BJ (cell line): ENCODE measurements at regions not wholly inside any gene's neighbourhood (a gene's known extent, or its start where the extent isn't known, plus 50 kb on each side); places are given as distances from the start of the nearest gene placed in this dataset.

Source experiments
- CTCF ChIA-PET: fragments of 350-600 bp; formaldehyde crosslinking; extraction: SDS; loops from one replicate; lab custom pipeline; 2021; ENCODE audit warnings: antibody characterized with exemption, inconsistent platforms; lab: Yijun Ruan, JAX
- POLR2A ChIA-PET: fragments of 300-600 bp; sonication (Branson Sonifier 250); formaldehyde crosslinking; extraction: SDS; loops from one replicate; lab custom pipeline; 2021; ENCODE audit warnings: antibody characterized with exemption; lab: Charles Lee
- DNase-seq: peaks from one replicate; pipeline ENCODE4 v3.0.0-alpha.2; 2011; ENCODE audit warnings: low read depth
- H3K27me3 ChIP-seq: 2 replicates; pipeline ENCODE4 v1.6.0; 2011; ENCODE audit warnings: low read length; ENCODE audit not compliant: control insufficient read depth, insufficient read depth
- H3K36me3 ChIP-seq: 2 replicates; pipeline ENCODE4 v1.5.1; 2011; ENCODE audit warnings: low read length; ENCODE audit not compliant: control insufficient read depth, insufficient read depth
- H3K4me3 ChIP-seq: 2 replicates; pipeline ENCODE4 v1.5.1; 2011; ENCODE audit warnings: low read depth, mild to moderate bottlenecking, control low read depth, low read length
- TF ChIP-seq, protein P1 (sequence below): IDR thresholded peaks from 2 replicates; pipeline ENCODE4 v1.5.1; 2011; ENCODE audit warnings: low read depth, mild to moderate bottlenecking, control low read depth, inconsistent platforms, low read length, moderate library complexity; ENCODE audit not compliant: insufficient read depth

DNA sequence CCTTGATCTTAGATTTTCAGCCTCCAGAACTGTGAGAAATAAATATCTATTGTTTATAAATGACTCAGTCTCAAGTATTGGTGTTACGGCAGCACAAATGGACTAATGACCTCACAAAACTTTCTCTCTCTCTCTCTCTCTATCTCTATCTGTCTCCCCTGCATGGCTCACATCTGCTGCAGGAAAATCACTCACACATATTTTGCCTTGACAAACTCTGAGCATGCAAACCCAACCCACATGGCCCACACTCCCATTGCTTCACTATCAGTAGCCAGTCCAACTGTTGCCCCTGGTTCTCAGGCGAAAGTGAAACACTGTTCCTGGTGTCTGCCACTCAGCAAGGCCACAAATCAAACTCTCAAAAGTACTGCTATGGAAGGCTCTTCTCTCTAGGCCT is 66.4 kb upstream of the PIK3R1 start:
- CTCF ChIA-PET, result no interaction called here
- POLR2A ChIA-PET, result no interaction called here

GRCh38 chr5:68148096-68148495 is 67.5 kb upstream of the PIK3R1 start:
- TF ChIP-seq, protein P1, sequence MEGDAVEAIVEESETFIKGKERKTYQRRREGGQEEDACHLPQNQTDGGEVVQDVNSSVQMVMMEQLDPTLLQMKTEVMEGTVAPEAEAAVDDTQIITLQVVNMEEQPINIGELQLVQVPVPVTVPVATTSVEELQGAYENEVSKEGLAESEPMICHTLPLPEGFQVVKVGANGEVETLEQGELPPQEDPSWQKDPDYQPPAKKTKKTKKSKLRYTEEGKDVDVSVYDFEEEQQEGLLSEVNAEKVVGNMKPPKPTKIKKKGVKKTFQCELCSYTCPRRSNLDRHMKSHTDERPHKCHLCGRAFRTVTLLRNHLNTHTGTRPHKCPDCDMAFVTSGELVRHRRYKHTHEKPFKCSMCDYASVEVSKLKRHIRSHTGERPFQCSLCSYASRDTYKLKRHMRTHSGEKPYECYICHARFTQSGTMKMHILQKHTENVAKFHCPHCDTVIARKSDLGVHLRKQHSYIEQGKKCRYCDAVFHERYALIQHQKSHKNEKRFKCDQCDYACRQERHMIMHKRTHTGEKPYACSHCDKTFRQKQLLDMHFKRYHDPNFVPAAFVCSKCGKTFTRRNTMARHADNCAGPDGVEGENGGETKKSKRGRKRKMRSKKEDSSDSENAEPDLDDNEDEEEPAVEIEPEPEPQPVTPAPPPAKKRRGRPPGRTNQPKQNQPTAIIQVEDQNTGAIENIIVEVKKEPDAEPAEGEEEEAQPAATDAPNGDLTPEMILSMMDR, result no peak
- no peak for DNase-seq
- H3K36me3 ChIP-seq, result no peaks in the 10 kb centered on the region
- POLR2A ChIA-PET, result no interaction called here
- no peak overlapping the region for H3K4me3 ChIP-seq
- CTCF ChIA-PET, result no interaction called here
- H3K27me3 ChIP-seq, result no peaks in the 10 kb centered on the region

More for the DNA sequence above, 66.4 kb upstream of the PIK3R1 start:
- DNase-seq, result no peak
- Histone ChIP-seq H3K36me3 (no peaks in the 10 kb centered on the region), H3K4me3 (no peak overlapping the region), H3K27me3 (no peaks in the 10 kb centered on the region)
- TF ChIP-seq, protein P1, result no peak

DNA sequence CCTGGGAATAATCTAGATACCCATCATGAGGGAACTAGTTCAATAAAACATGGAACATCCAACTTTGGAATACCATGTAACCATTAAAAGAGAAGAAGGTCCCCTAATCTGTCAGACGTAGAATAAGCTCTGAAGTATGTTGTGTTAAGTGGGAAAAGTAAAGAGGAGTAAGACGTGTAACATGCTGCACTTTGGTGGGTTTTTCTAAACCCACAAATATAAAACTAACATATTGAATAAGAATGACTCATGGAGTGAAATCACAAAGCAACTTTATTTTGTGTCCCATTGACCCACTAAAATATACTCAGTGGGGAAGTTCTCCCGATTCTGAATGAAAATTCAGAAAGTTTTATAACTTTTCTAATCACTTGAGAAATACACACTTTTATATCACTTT is 67.9 kb upstream of the PIK3R1 start:
- POLR2A ChIA-PET, result no interaction called here
- Histone ChIP-seq H3K27me3 (no peaks in the 10 kb centered on the region), H3K4me3 (no peak overlapping the region), H3K36me3 (no peaks in the 10 kb centered on the region)
- CTCF ChIA-PET, result no interaction called here
- TF ChIP-seq, protein P1, result no peak
- DNase-seq, result no peak

DNA sequence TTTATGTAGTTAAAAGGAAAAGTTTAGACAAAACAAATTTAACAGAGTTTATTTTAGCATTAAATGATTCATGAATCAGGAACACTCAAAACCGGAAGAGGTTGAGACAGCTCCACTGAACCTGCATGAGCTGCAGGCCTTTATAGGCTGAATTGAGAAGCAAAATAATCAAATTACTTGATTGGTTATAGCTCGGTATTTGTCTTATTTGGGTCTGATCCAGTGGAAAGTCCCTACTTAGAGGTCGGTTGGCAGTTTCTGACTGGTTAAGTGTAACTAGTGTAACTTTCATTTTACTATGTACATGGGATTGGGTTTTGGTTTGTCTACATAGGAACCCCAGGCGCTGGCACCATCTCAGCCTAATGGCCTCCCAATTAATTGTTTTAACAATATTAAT is 74.1 kb upstream of the PIK3R1 start:
- Histone ChIP-seq H3K27me3 (no peaks in the 10 kb centered on the region), H3K4me3 (no peak overlapping the region), H3K36me3 (no peaks in the 10 kb centered on the region)
- CTCF ChIA-PET, result no interaction called here
- POLR2A ChIA-PET, result no interaction called here
- no peak for DNase-seq
- TF ChIP-seq, protein P1, result no peak

DNA sequence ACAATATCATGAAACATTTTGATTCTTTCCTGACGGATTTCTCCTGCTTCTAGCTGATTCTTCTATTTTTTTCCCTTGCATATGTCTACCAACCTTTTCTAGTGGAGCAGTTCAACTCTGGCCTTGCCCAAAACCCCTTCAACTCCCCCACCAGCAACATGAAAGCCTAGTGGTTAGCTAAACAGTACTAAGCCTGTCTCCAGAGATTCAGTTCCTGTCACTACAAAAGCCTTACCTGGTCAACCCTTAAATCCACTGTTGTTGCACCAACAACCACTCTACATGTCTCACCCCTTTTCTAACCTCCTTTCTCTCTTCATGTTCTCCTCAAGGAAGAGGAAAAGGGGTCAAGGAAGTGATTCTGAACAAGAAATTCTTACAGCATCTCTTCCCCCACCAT is 74.8 kb upstream of the PIK3R1 start:
- CTCF ChIA-PET, result interaction anchor here (1.0 kb wide), 1 partner anchor 29 kb away, joined by 3 read pairs; no protein-coding TSS in a partner anchor
- no peaks in the 10 kb centered on the region for H3K27me3 ChIP-seq
- POLR2A ChIA-PET, result no interaction called here
- no peak overlapping the region for H3K4me3 ChIP-seq
- H3K36me3 ChIP-seq, result no peaks in the 10 kb centered on the region
- TF ChIP-seq, protein P1, result no peak
- no peak for DNase-seq
